Neutrophil (primary cell): ENCODE measurements at regions not wholly inside any gene's neighbourhood (a gene's known extent, or its start where the extent isn't known, plus 50 kb on each side); places are given as distances from the start of the nearest gene placed in this dataset.

Experiments used
- H3K27ac ChIP-seq: fragments of 200-600 bp; sonication (generic); 2 replicates; pipeline ENCODE4 v1.5.1; 2016; ENCODE audit warnings: mild to moderate bottlenecking, moderate library complexity
- H3K27me3 ChIP-seq: fragments of 200-600 bp; sonication (generic); 2 replicates; pipeline ENCODE4 v1.6.0; 2016; ENCODE audit warnings: mild to moderate bottlenecking
- H3K36me3 ChIP-seq: fragments of 200-600 bp; sonication (generic); 2 replicates; pipeline ENCODE4 v1.5.1; 2017
- H3K4me1 ChIP-seq, 2 experiments: fragments of 200-600 bp in 1 of 2; sonication (generic) in 1 of 2; 1 replicate in 1 of 2; 2 replicates in 1 of 2; pipeline versions ENCODE4 v1.5.1 to v1.6.1; 2013 to 2016; ENCODE audit warnings: low read depth in 1 of 2, low read length in 1 of 2, mild to moderate bottlenecking in 1 of 2, moderate library complexity in 1 of 2; ENCODE audit not compliant: control insufficient read depth in 1 of 2, insufficient read depth in 1 of 2
- H3K4me3 ChIP-seq, 2 experiments: fragments of 200-600 bp in 1 of 2; sonication (generic) in 1 of 2; 1 replicate in 1 of 2; 2 replicates in 1 of 2; pipeline ENCODE4 v1.5.1; 2013 to 2016; ENCODE audit warnings: low read depth in 1 of 2, low read length in 1 of 2, mild to moderate bottlenecking in 1 of 2, moderate library complexity in 1 of 2
- H3K9me3 ChIP-seq: fragments of 200-600 bp; sonication (generic); 2 replicates; pipeline ENCODE4 v1.5.1; 2016
- TF ChIP-seq, protein P1 (sequence below): fragments of 200-600 bp; sonication (generic); IDR thresholded peaks from 2 replicates; pipeline ENCODE4 v1.5.1; 2016; ENCODE audit warnings: antibody characterized with exemption

DNA sequence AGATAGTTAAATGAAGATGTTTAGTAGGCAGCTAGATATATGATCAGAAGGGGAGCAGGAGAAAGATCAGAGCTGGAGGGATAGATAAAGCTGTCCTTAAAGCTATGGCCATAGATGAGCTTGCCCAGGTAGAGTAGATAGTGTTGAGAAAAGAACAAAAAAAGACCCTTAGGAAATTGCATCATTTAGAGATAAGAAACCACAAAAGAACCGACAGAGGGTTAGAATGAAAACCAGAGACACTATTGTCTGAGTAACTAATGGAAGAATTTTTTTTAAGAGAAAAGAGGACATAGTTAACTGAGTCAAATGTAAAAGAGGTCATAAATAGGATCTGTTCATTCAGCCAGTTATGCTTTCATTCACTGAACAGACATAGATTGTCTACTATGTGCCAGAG lies 101.8 kb downstream of the TNFAIP3 start:
- Histone ChIP-seq H3K27ac (peak overlapping the region; percentile 98), H3K36me3 (no peaks in the 10 kb centered on the region), H3K4me3 (peak overlapping the region in 1 of 2 experiments; percentile 56), H3K9me3 (no peaks in the 10 kb centered on the region), H3K27me3 (no peaks in the 10 kb centered on the region), H3K4me1 (peaks cover 61 to 62% of the 10 kb centered on the region in 2 experiments)
- TF ChIP-seq, protein P1, sequence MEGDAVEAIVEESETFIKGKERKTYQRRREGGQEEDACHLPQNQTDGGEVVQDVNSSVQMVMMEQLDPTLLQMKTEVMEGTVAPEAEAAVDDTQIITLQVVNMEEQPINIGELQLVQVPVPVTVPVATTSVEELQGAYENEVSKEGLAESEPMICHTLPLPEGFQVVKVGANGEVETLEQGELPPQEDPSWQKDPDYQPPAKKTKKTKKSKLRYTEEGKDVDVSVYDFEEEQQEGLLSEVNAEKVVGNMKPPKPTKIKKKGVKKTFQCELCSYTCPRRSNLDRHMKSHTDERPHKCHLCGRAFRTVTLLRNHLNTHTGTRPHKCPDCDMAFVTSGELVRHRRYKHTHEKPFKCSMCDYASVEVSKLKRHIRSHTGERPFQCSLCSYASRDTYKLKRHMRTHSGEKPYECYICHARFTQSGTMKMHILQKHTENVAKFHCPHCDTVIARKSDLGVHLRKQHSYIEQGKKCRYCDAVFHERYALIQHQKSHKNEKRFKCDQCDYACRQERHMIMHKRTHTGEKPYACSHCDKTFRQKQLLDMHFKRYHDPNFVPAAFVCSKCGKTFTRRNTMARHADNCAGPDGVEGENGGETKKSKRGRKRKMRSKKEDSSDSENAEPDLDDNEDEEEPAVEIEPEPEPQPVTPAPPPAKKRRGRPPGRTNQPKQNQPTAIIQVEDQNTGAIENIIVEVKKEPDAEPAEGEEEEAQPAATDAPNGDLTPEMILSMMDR: no peak

DNA sequence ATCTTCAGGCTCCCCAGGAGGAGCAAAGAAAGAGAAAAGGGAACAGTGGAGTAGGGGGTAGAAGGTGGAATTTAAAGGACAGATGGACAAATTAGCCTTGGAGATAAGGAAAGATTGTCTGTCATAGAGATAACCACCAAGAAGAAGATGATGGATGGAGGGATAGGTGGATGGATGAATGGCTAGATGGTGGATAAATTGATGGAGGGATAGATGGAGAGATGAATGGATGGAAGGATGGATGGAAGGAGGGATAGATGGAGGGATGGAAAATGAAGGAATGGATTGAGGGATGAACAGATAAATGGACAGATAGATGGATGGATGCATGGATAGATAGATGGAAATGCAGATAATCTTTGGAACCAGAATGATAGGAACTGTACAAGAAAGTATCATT lies 102.8 kb downstream of the TNFAIP3 start:
- Histone ChIP-seq H3K27me3 (no peaks in the 10 kb centered on the region), H3K9me3 (no peaks in the 10 kb centered on the region), H3K4me3 (no peak overlapping the region), H3K4me1 (peaks cover 67 to 71% of the 10 kb centered on the region in 2 experiments), H3K27ac (peak overlapping the region; percentile 98), H3K36me3 (no peaks in the 10 kb centered on the region)
- TF ChIP-seq, protein P1: no peak

DNA sequence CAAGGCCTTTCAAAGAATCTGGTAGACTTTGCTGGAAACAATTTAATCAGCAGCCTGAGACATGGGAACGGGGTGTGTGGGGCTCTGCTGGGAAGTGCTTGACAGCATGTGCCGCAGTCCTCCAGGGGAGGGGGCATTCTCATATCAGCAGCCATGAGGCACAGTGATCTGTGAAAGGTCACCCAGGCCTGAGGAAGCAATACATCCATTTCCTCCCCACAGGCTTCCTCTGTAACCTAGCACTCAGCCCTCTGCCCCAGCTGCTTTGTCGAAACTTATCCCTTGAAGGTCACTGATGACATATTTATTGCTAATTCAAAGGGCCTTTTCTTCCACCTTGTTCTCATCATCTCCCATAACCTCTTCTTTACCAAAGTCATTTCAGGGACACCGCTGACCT lies 103.3 kb downstream of the TNFAIP3 start:
- Histone ChIP-seq H3K4me3 (no peak overlapping the region), H3K36me3 (no peaks in the 10 kb centered on the region), H3K4me1 (peaks cover 72 to 76% of the 10 kb centered on the region in 2 experiments), H3K27ac (peak overlapping the region; percentile 98), H3K9me3 (no peaks in the 10 kb centered on the region), H3K27me3 (no peaks in the 10 kb centered on the region)
- TF ChIP-seq, protein P1: no peak

DNA sequence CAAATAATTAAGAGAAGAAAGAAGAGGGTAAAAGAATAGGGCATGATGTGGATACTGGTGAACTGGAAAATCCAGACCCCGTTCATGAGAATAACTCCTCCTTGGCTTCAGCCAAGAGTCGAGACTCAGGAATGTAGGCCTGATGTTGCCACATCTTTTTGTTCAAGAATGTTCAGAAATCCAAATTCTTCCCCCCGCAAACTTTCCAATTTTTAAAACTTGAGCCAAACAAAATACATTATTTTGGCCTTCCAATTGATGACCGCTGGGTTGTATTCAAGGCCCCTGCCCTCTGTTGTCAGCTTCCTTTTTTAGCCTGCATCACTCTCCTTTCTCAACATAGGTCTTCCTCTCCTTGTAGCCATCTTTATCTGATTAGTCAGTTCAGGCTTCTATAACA lies 106.1 kb downstream of the TNFAIP3 start:
- Histone ChIP-seq H3K4me1 (peaks cover 49 to 56% of the 10 kb centered on the region in 2 experiments), H3K27me3 (no peaks in the 10 kb centered on the region), H3K36me3 (no peaks in the 10 kb centered on the region), H3K9me3 (no peaks in the 10 kb centered on the region), H3K27ac (peak overlapping the region; percentile 45), H3K4me3 (no peak overlapping the region)
- TF ChIP-seq, protein P1: no peak

DNA sequence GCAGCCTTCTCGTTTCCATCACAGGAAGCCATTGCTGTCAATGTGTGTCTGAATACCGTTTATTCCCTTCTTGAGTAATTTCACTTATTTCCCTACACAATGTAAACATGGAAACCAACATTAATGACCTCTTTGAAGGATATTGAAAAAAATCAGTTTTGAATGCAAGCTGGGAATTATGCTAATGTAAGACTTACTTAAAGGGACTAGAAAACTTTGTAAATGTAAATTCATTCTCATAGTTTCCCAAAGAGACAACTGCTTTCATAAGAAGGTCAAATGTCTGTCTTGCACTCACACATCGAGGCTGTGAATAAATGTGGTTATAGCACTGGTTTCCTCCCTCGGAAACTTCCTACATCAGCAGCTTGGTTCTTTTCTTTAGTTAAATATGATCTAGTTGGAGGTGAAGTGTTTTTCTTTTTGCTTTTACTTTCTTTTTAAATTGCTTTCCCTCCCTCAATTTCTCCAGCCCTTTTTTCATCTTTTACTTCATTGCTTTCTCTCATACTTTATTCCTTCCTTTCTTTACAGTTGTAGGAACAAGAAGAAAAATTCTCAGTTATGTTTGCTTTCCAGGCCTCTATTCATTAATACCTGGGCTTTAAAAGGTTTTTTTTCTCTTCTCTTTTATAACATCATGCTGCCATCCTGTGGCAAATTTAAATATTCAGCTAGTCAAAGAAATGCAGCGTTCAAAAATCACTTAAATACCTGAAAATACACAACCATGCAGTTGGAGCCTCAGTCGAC lies 108.3 kb downstream of the TNFAIP3 start:
- H3K36me3 ChIP-seq: no peaks in the 10 kb centered on the region
- H3K9me3 ChIP-seq: no peaks in the 10 kb centered on the region
- peaks cover 33 to 40% of the 10 kb centered on the region in 2 experiments for H3K4me1 ChIP-seq
- no peaks in the 10 kb centered on the region for H3K27me3 ChIP-seq
- TF ChIP-seq, protein P1: peak; percentile 18
- peak overlapping the region in 1 of 2 experiments; percentile 36 for H3K4me3 ChIP-seq
- peak overlapping the region; percentile 82 for H3K27ac ChIP-seq
